HepG2 (cell line): ENCODE measurements at regions not wholly inside any gene's neighbourhood (a gene's known extent, or its start where the extent isn't known, plus 50 kb on each side); places are given as distances from the start of the nearest gene placed in this dataset.

Experiments used
- ATAC-seq: fragments of 200-7000 bp; cut with Tn5 transposase; 3 replicates; pipeline ENCODE4 v1.9.1; 2020; ENCODE audit warnings: mild to moderate bottlenecking, moderate library complexity
- BruUV-seq: library from RNA; stranded (reverse); fragments of 400-500 nt; replicated peaks from 2 replicates; lab custom pipeline; 2021; lab: Mats Ljungman, UMichigan
- CTCF ChIA-PET: fragments of 300-600 bp; formaldehyde crosslinking; extraction: SDS; loops from one replicate; lab custom pipeline; 2021; ENCODE audit warnings: low total read pairs, inconsistent platforms, low intra/inter-chr PET ratio; lab: Yijun Ruan, JAX
- POLR2A ChIA-PET: fragments of 350-600 bp; sonication (Branson Sonifier 250); formaldehyde crosslinking; loops from one replicate; lab custom pipeline; 2020; ENCODE audit warnings: antibody characterized with exemption, inconsistent platforms; lab: Yijun Ruan, JAX
- DNase-seq: peaks from one replicate; pipeline ENCODE4 v3.0.0-alpha.2; 2015; ENCODE audit warnings: low spot score
- FAIRE-seq: peaks from 3 replicates; lab custom pipeline; 2011; peaks lifted over from hg19 to GRCh38; lab: Jason Lieb, UNC
- H2AFZ ChIP-seq: one replicate; pipeline ENCODE4 v1.6.1; 2011; ENCODE audit warnings: low read length, inconsistent platforms
- H3K27ac ChIP-seq: fragments of 300-600 bp; 3 replicates; pipeline ENCODE4 v1.8.0; 2011; ENCODE audit warnings: mixed run types, mild to moderate bottlenecking, mixed read lengths, low read length, inconsistent platforms; ENCODE audit not compliant: insufficient read depth; ENCODE audit errors: extremely low read length
- H3K27me3 ChIP-seq, 2 experiments: fragments of 200-600 bp in 1 of 2; 2 replicates in 1 of 2; 3 replicates in 1 of 2; pipeline versions ENCODE4 v1.6.0 to v1.8.0; 2011; ENCODE audit warnings: low read length in 2 of 2, mild to moderate bottlenecking in 2 of 2, moderate library complexity in 2 of 2, inconsistent platforms in 1 of 2; ENCODE audit not compliant: insufficient read depth in 2 of 2, control insufficient read depth in 1 of 2
- H3K36me3 ChIP-seq, 2 experiments: fragments of 200-600 bp in 1 of 2; replicated peaks in 1 of 2; 2 replicates in 1 of 2; 3 replicates in 1 of 2; pipeline versions ENCODE4 v1.5.1 to v1.8.0; 2011; ENCODE audit warnings: low read length in 2 of 2, inconsistent platforms in 1 of 2; ENCODE audit not compliant: insufficient read depth in 2 of 2, control insufficient read depth in 1 of 2
- H3K4me1 ChIP-seq: 2 replicates; pipeline ENCODE4 v1.5.1; 2012; ENCODE audit warnings: low read length, inconsistent platforms; ENCODE audit not compliant: insufficient read depth
- H3K4me2 ChIP-seq: 2 replicates; pipeline ENCODE4 v1.6.0; 2011; ENCODE audit warnings: low read depth, low read length, inconsistent platforms
- H3K4me3 ChIP-seq, 3 experiments: fragments of 200-600 bp in 1 of 3; sonication (generic), shearing (Covaris generic) in 1 of 3; replicated peaks in 1 of 3; 2 replicates each; pipeline ENCODE4 v1.5.1; 2011 to 2016; ENCODE audit warnings: low read length in 3 of 3, inconsistent platforms in 2 of 3, low read depth in 2 of 3, mild to moderate bottlenecking in 2 of 3, control low read depth in 1 of 3, mixed read lengths in 1 of 3; ENCODE audit not compliant: insufficient read depth in 1 of 3
- H3K79me2 ChIP-seq: one replicate; pipeline ENCODE4 v1.6.1; 2011; ENCODE audit warnings: low read length, inconsistent platforms; ENCODE audit not compliant: insufficient read depth
- H3K9ac ChIP-seq: 2 replicates; pipeline ENCODE4 v1.6.0; 2011; ENCODE audit warnings: mild to moderate bottlenecking, low read depth, low read length, inconsistent platforms; ENCODE audit not compliant: insufficient read depth
- H3K9me3 ChIP-seq: 2 replicates; pipeline ENCODE4 v1.5.1; 2012; ENCODE audit warnings: mild to moderate bottlenecking, low read length
- H4K20me1 ChIP-seq: 2 replicates; pipeline ENCODE4 v1.6.0; 2011; ENCODE audit warnings: inconsistent platforms, mild to moderate bottlenecking, low read length, moderate library complexity; ENCODE audit not compliant: insufficient read depth
- BCL6 ChIP-seq: IDR thresholded peaks from 2 replicates; pipeline ENCODE4 v1.6.1; 2016; ENCODE audit warnings: missing genetic modification reagents, missing compliant biosample characterization
- GATAD1 ChIP-seq: IDR thresholded peaks from 2 replicates; pipeline ENCODE4 v1.6.1; 2016; ENCODE audit warnings: missing genetic modification reagents, missing compliant biosample characterization
- HOXD1 ChIP-seq: sonication (generic); formaldehyde crosslinking; IDR thresholded peaks from 2 replicates; pipeline ENCODE4 v1.5.0; 2020; ENCODE audit warnings: missing genetic modification reagents
- NCOA2 ChIP-seq: sonication (generic); formaldehyde crosslinking; IDR thresholded peaks from 2 replicates; pipeline ENCODE4 v1.8.0; 2022; ENCODE audit warnings: inconsistent platforms
- SP2 ChIP-seq: sonication (generic); formaldehyde crosslinking; IDR thresholded peaks from 2 replicates; pipeline ENCODE4 v1.5.1; 2020; ENCODE audit warnings: mild to moderate bottlenecking, missing genetic modification reagents
- ZNF337 ChIP-seq: sonication (generic); formaldehyde crosslinking; IDR thresholded peaks from 2 replicates; pipeline ENCODE4 v1.5.1; 2020; ENCODE audit warnings: missing genetic modification reagents, low read depth, mild to moderate bottlenecking, borderline replicate concordance
- ZNF446 ChIP-seq: sonication (generic); formaldehyde crosslinking; IDR thresholded peaks from 2 replicates; pipeline ENCODE4 v1.5.0; 2020; ENCODE audit warnings: mild to moderate bottlenecking, missing genetic modification reagents
- WGBS: methylation state at CpG from one replicate; pipeline ENCODE4 v1.1.6; 2017; ENCODE audit warnings: low lambda C conversion rate; 5-methylcytosine and 5-hydroxymethylcytosine counted together
- in situ Hi-C: cut with HindIII; loops from 2 replicates; pipeline ENCODE4 v1.10.0; 2017; ENCODE audit warnings: low pct_unique_long_range_greater_than_20kb; ENCODE audit not compliant: extremely low pct_ligation_motif_present
- intact Hi-C: fragments of 100-400 bp; cut with micrococcal nuclease; formaldehyde crosslinking; loops from one replicate; pipeline ENCODE4 v1.10.0; 2022; ENCODE audit not compliant: unreplicated experiment
- TF ChIP-seq, protein P1 (sequence below): fragments of 450-650 bp; IDR thresholded peaks from 2 replicates; pipeline ENCODE4 v1.6.1; 2016
- TF ChIP-seq, protein P2 (sequence below): sonication (generic); formaldehyde crosslinking; IDR thresholded peaks from 2 replicates; pipeline ENCODE4 v1.4.0; 2020; ENCODE audit warnings: mild to moderate bottlenecking, missing genetic modification reagents, borderline replicate concordance
- TF ChIP-seq, protein P3 (sequence below): IDR thresholded peaks from 2 replicates; pipeline ENCODE4 v1.6.1; 2016; ENCODE audit warnings: low read depth, control low read depth

DNA sequence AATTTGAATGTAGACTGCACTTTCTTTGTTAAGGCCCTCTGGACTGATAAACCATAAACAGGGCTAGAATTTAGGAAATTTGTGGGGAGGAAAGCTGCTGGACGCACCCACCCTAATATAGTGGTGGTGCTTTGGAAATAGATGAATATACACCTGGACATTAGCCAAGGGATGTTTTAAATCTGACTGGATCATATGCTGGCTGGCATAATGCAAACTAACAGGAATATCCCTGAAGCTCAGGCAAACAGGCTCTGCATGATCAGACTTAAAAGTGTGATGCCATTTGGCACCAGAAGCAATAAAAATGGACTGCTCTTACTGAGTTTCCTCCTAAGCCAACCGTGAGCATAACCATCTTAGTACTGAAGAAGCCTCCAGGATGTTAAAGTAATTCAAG lies 465.8 kb upstream of the ROBO1 start:
- H3K9ac ChIP-seq: no peak overlapping the region
- no peak for ATAC-seq
- TF ChIP-seq NCOA2 (CRISPR knock-in tag) (no peak), HOXD1 (CRISPR knock-in tag) (no peak), SP2 (CRISPR knock-in tag) (no peak), BCL6 (CRISPR knock-in tag) (no peak), ZNF446 (CRISPR knock-in tag) (no peak), ZNF337 (CRISPR knock-in tag) (no peak), GATAD1 (CRISPR knock-in tag) (no peak)
- TF ChIP-seq, protein P1, sequence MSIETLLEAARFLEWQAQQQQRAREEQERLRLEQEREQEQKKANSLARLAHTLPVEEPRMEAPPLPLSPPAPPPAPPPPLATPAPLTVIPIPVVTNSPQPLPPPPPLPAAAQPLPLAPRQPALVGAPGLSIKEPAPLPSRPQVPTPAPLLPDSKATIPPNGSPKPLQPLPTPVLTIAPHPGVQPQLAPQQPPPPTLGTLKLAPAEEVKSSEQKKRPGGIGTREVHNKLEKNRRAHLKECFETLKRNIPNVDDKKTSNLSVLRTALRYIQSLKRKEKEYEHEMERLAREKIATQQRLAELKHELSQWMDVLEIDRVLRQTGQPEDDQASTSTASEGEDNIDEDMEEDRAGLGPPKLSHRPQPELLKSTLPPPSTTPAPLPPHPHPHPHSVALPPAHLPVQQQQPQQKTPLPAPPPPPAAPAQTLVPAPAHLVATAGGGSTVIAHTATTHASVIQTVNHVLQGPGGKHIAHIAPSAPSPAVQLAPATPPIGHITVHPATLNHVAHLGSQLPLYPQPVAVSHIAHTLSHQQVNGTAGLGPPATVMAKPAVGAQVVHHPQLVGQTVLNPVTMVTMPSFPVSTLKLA: no peak
- TF ChIP-seq, protein P2, sequence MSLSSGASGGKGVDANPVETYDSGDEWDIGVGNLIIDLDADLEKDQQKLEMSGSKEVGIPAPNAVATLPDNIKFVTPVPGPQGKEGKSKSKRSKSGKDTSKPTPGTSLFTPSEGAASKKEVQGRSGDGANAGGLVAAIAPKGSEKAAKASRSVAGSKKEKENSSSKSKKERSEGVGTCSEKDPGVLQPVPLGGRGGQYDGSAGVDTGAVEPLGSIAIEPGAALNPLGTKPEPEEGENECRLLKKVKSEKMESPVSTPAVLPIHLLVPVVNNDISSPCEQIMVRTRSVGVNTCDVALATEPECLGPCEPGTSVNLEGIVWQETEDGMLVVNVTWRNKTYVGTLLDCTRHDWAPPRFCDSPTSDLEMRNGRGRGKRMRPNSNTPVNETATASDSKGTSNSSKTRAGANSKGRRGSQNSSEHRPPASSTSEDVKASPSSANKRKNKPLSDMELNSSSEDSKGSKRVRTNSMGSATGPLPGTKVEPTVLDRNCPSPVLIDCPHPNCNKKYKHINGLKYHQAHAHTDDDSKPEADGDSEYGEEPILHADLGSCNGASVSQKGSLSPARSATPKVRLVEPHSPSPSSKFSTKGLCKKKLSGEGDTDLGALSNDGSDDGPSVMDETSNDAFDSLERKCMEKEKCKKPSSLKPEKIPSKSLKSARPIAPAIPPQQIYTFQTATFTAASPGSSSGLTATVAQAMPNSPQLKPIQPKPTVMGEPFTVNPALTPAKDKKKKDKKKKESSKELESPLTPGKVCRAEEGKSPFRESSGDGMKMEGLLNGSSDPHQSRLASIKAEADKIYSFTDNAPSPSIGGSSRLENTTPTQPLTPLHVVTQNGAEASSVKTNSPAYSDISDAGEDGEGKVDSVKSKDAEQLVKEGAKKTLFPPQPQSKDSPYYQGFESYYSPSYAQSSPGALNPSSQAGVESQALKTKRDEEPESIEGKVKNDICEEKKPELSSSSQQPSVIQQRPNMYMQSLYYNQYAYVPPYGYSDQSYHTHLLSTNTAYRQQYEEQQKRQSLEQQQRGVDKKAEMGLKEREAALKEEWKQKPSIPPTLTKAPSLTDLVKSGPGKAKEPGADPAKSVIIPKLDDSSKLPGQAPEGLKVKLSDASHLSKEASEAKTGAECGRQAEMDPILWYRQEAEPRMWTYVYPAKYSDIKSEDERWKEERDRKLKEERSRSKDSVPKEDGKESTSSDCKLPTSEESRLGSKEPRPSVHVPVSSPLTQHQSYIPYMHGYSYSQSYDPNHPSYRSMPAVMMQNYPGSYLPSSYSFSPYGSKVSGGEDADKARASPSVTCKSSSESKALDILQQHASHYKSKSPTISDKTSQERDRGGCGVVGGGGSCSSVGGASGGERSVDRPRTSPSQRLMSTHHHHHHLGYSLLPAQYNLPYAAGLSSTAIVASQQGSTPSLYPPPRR (CRISPR knock-in tag): no peak
- TF ChIP-seq, protein P3, sequence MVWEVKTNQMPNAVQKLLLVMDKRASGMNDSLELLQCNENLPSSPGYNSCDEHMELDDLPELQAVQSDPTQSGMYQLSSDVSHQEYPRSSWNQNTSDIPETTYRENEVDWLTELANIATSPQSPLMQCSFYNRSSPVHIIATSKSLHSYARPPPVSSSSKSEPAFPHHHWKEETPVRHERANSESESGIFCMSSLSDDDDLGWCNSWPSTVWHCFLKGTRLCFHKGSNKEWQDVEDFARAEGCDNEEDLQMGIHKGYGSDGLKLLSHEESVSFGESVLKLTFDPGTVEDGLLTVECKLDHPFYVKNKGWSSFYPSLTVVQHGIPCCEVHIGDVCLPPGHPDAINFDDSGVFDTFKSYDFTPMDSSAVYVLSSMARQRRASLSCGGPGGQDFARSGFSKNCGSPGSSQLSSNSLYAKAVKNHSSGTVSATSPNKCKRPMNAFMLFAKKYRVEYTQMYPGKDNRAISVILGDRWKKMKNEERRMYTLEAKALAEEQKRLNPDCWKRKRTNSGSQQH (CRISPR knock-in tag): no peak
- intact Hi-C loops: no loop called here
- no peaks in the 10 kb centered on the region for H3K36me3 ChIP-seq
- ChIA-PET CTCF (no interaction called here), POLR2A (no interaction called here)
- no peak overlapping the region for H2AFZ ChIP-seq
- no peaks in the 10 kb centered on the region for H3K4me1 ChIP-seq
- FAIRE-seq: no peak
- DNase-seq: no peak
- BruUV-seq: no TSS peak
- in situ Hi-C loops: no loop called here
- WGBS: 8% methylated on average over 2 of the region's 2 CpGs
- no peaks in the 10 kb centered on the region for H3K27me3 ChIP-seq
- no peaks in the 10 kb centered on the region for H3K9me3 ChIP-seq
- H3K4me2 ChIP-seq: no peak overlapping the region
- H4K20me1 ChIP-seq: no peaks in the 10 kb centered on the region
- H3K4me3 ChIP-seq: no peak overlapping the region
- no peak overlapping the region for H3K27ac ChIP-seq
- H3K79me2 ChIP-seq: no peaks in the 10 kb centered on the region
